ENCODE measurements at regions not wholly inside any gene's neighbourhood (a gene's known extent, or its start where the extent isn't known, plus 50 kb on each side); places are given as distances from the start of the nearest gene placed in this dataset.
"Not testable (repeated sequence)": the region's sequence is repeated elsewhere in the genome, so short reads cannot be mapped to it uniquely, and the experiment has no call there.

DNA sequence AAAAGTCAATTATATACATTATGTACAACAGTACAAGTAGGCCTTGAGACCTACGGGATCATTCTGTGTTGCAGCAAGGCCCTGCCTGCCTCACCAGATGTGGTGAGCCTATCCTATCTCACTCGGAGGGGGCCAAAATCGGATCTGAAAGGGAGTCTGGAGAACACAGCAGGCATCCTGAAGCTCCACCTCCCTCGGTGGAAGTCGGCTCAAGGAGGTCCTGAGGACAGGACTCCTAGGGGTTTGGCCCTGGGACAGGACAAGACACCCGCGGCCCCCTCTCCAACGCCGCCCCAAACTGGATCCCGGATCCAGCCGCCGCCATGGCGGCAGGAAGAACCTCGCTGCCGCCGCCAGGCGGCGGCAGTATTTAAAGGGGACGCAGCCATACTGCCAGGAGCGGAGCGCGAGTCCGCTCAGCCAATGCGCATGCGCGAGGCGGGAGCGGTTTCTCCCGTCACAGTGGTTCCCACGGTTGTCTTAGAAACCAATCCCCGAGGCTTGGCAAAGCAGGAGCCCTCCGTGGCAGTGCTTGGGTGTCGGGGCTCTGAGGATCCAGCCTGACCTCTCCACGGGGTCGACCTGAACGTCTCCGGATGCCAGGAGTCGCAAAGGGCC is 97.8 kb upstream of the FOXD4L5 start:
- not testable (repeated sequence) for H3K27ac ChIP-seq (ENCODE audit: low read length); H3K36me3 ChIP-seq (ENCODE audit: control insufficient read depth in 2 of 2, insufficient read depth in 2 of 2, low read length in 2 of 2); H3K27me3 ChIP-seq (ENCODE audit: control insufficient read depth in 1 of 2, insufficient read depth in 2 of 2, low read length in 2 of 2); H3K4me1 ChIP-seq (ENCODE audit: control insufficient read depth, insufficient read depth, low read length); H3K9me3 ChIP-seq (ENCODE audit: control insufficient read depth in 2 of 2, low read length in 2 of 2); H3K4me3 ChIP-seq (ENCODE audit: low read length in 2 of 2); H3K9ac ChIP-seq (ENCODE audit: low read length in 2 of 2)
